ENCODE measurements at regions not wholly inside any gene's neighbourhood (a gene's known extent, or its start where the extent isn't known, plus 50 kb on each side); places are given as distances from the start of the nearest gene placed in this dataset.

GRCh38 chr9:111726949-111727348 lies 65.5 kb downstream of the GNG10 start:
- H3K4me3 Mint-ChIP-seq (ENCODE audit: unreplicated experiment), result no peak overlapping the region
- no TSS peak for BruUV-seq (replicated peaks)
- H3K27me3 Mint-ChIP-seq (ENCODE audit: insufficient read depth, unreplicated experiment), result no peaks in the 10 kb centered on the region
- peaks cover 7% of the 10 kb centered on the region for H3K36me3 Mint-ChIP-seq (ENCODE audit: insufficient read depth, unreplicated experiment)
- POLR2A ChIA-PET, result interaction anchor here (1.0 to 2.2 kb wide), 2 partner anchors 8 to 16 kb away, joined by 3 to 12 read pairs; no protein-coding TSS in a partner anchor
- intact Hi-C loops (cut with micrococcal nuclease), result no loop called here
- H3K27ac Mint-ChIP-seq (ENCODE audit: low read depth, unreplicated experiment), result no peak overlapping the region
- no peak for TF ChIP-seq CTCF (IDR thresholded peaks at IDR 0.05; ENCODE audit: unreplicated experiment)
- CTCF ChIA-PET, result no interaction called here
- H3K9me3 Mint-ChIP-seq (ENCODE audit: unreplicated experiment), result no peaks in the 10 kb centered on the region
- H3K4me1 Mint-ChIP-seq (ENCODE audit: insufficient read depth, unreplicated experiment), result peaks cover 21% of the 10 kb centered on the region
- DNase-seq (ENCODE audit: unreplicated experiment), result no peak

- CTCF ChIA-PET, result interaction anchor here (0.8 kb wide), 1 partner anchor 27 kb away, joined by 3 read pairs; no protein-coding TSS in a partner anchor
- TF ChIP-seq CTCF (IDR thresholded peaks at IDR 0.05; ENCODE audit: unreplicated experiment), result no peak
- no peak for DNase-seq (ENCODE audit: unreplicated experiment)
These were observed 58.8 kb downstream of the GNG10 start for GRCh38 chr9:111720174-111720573.

More at GRCh38 chr9:111720174-111720573, 58.8 kb downstream of the GNG10 start:
- Mint-ChIP-seq H3K4me1 (ENCODE audit: insufficient read depth, unreplicated experiment) (no peaks in the 10 kb centered on the region), H3K27ac (ENCODE audit: low read depth, unreplicated experiment) (no peak overlapping the region), H3K36me3 (ENCODE audit: insufficient read depth, unreplicated experiment) (peaks cover 12% of the 10 kb centered on the region), H3K27me3 (ENCODE audit: insufficient read depth, unreplicated experiment) (no peaks in the 10 kb centered on the region), H3K9me3 (ENCODE audit: unreplicated experiment) (no peaks in the 10 kb centered on the region), H3K4me3 (ENCODE audit: unreplicated experiment) (no peak overlapping the region)
- no TSS peak for BruUV-seq (replicated peaks)
- POLR2A ChIA-PET, result interaction anchor here (1.0 to 1.2 kb wide), 2 partner anchors 7 to 9 kb away, joined by 3 read pairs; no protein-coding TSS in a partner anchor
- intact Hi-C loops (cut with micrococcal nuclease), result no loop called here

All from MCF 10A (cell line).